GM12872 (cell line): ENCODE measurements at regions not wholly inside any gene's neighbourhood (a gene's known extent, or its start where the extent isn't known, plus 50 kb on each side); places are given as distances from the start of the nearest gene placed in this dataset.

Source experiments
- TF ChIP-seq, protein P1 (sequence below): IDR thresholded peaks from 3 replicates; pipeline ENCODE4 v1.5.1; 2011; ENCODE audit warnings: low read depth, mild to moderate bottlenecking, low read length, moderate library complexity; ENCODE audit not compliant: insufficient read depth

DNA sequence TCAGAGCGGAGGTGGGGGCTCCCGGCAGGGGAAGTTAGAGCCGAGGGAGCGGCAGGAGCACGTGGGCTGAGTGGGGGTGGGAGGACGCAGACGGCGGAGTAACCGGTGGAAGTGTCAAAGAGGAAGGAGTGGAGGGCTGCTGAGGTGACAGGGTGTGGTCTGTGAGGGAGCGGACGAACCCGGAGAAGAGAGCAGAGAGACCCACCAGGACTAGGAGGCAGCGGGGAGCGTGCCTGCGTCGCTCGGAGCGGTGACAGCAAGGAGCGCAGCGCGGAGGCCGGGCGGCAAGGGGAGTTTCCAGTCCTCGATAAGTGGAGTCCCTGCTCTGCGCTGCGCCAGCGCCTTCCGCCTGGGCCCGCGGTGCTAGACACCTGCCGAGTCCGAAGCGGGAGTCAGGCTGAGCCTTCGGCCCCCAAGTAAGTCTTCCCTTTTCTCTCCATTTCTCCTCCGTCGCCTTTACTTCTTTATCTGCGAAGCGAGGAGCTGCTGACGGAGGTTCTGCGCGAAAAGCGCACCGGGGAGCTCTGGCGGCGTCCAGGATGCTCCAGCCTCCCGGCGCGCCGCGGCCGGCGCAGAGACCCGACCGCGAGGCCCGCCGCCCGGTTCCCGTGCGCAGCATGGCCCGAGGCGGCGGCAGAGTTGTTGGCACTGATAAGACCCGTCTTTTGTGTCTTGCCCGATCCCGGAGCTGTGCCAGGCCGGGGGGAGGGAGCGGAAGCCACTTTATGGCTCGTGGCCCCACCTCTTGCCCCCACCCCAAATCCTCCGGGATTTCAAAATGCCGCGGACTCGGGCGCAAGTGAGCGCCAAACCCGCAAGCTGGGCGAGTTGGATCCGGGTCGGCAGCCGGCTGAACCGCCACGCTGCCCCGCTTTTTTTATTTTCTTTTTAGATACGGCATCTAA, 533.0 kb upstream of the SEMA6D start:
- TF ChIP-seq, protein P1, sequence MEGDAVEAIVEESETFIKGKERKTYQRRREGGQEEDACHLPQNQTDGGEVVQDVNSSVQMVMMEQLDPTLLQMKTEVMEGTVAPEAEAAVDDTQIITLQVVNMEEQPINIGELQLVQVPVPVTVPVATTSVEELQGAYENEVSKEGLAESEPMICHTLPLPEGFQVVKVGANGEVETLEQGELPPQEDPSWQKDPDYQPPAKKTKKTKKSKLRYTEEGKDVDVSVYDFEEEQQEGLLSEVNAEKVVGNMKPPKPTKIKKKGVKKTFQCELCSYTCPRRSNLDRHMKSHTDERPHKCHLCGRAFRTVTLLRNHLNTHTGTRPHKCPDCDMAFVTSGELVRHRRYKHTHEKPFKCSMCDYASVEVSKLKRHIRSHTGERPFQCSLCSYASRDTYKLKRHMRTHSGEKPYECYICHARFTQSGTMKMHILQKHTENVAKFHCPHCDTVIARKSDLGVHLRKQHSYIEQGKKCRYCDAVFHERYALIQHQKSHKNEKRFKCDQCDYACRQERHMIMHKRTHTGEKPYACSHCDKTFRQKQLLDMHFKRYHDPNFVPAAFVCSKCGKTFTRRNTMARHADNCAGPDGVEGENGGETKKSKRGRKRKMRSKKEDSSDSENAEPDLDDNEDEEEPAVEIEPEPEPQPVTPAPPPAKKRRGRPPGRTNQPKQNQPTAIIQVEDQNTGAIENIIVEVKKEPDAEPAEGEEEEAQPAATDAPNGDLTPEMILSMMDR, result no peak

GRCh38 chr15:47184908-47185801, 532.1 kb upstream of the SEMA6D start:
- TF ChIP-seq, protein P1, result no peak

- TF ChIP-seq, protein P1, result no peak
Measured at GRCh38 chr15:47186075-47186474, 531.2 kb upstream of the SEMA6D start.

GRCh38 chr15:47188758-47189507, 528.4 kb upstream of the SEMA6D start:
- TF ChIP-seq, protein P1, result no peak

DNA sequence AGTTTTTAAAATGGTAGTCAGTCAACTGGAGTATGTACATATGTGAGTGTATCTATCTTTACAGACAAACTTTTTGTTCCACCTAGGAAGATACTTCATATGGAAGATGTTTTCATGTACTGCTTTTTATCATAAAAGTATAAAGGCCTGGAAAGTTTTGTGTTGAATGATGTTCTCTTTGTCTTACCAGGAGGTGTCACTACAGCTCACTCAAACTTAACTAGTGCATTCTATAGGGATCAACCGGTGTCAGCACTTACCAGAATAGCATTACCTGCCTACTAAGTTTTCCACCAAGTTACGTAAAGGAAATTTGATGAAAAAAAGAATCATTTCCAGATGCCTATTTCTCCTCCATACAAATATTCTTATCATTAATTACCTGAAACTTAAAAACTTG, 522.6 kb upstream of the SEMA6D start:
- TF ChIP-seq, protein P1, result 0 out of 3 replicates have a peak, but pooled peaks have one; percentile 9

DNA sequence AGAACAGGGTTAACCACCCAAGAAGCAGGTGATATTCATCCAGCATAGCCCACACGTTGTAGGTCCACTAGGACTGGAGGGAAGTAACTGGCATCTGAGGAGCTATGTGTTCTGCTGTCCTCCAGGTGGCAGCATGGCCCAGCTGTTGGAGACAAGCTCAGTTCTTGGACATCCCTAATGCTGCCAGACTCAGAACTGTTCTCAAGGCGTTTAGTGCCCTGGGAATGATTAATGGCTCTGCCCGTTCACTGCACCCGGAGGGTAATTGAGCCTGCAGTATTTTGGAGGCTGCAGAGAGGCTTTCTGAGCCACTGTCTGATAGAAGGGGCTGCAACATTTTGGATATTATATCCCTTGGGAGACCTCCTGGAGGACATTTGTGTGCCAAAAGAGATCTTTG, 521.3 kb upstream of the SEMA6D start:
- TF ChIP-seq, protein P1, result peak; percentile 88

DNA sequence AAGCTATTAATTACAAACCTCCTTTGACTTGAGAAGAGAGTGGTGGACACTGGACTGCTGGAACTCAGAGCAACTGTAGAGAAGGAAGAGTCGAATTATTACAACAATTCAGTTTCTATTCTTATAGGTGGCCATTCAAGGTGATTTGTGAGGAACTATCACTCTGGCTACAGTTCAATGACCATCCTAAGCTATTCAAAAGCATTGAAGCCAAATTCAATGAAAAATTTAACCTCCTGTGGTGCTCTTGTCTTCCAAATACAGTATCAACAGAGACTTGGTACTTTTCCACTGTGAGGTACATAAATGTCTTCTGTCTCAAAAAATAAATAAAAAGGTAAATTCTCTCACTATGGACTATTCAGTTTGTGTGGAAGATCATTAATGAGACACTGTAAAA, 513.3 kb upstream of the SEMA6D start:
- TF ChIP-seq, protein P1, result no peak
